Skeletal muscle tissue (tissue), 3 donors: ENCODE measurements at regions not wholly inside any gene's neighbourhood (a gene's known extent, or its start where the extent isn't known, plus 50 kb on each side); places are given as distances from the start of the nearest gene placed in this dataset.
"Not testable (repeated sequence)": the region's sequence is repeated elsewhere in the genome, so short reads cannot be mapped to it uniquely, and the experiment has no call there.

ENCODE experiments used
- H3K27ac ChIP-seq: one replicate; pipeline ENCODE4 v1.7.0; 2013; ENCODE audit warnings: mild to moderate bottlenecking, low read depth, low read length, inconsistent platforms
- H3K27me3 ChIP-seq, 3 donors: one replicate each; pipeline ENCODE4 v1.7.0; 2013; ENCODE audit warnings: low read length in 3 of 3; ENCODE audit not compliant: control insufficient read depth in 3 of 3, insufficient read depth in 3 of 3
- H3K36me3 ChIP-seq, 3 donors: one replicate each; pipeline ENCODE4 v1.7.0; 2013; ENCODE audit warnings: low read length in 3 of 3; ENCODE audit not compliant: control insufficient read depth in 3 of 3, insufficient read depth in 3 of 3
- H3K4me1 ChIP-seq, 3 donors: one replicate each; pipeline ENCODE4 v1.7.0; 2013; ENCODE audit warnings: low read length in 3 of 3, mild to moderate bottlenecking in 3 of 3; ENCODE audit not compliant: control insufficient read depth in 3 of 3, insufficient read depth in 3 of 3
- H3K4me3 ChIP-seq, 3 donors: one replicate each; pipeline ENCODE4 v1.7.0; 2013; ENCODE audit warnings: low read length in 3 of 3
- H3K9ac ChIP-seq, 3 donors: one replicate each; pipeline ENCODE4 v1.7.0; 2013; ENCODE audit warnings: low read length in 3 of 3, mild to moderate bottlenecking in 3 of 3, moderate library complexity in 2 of 3, low read depth in 1 of 3
- H3K9me3 ChIP-seq, 3 donors: one replicate each; pipeline ENCODE4 v1.7.0; 2013; ENCODE audit warnings: low read length in 3 of 3; ENCODE audit not compliant: control insufficient read depth in 3 of 3
- donor health status: Osteomylitis.

DNA sequence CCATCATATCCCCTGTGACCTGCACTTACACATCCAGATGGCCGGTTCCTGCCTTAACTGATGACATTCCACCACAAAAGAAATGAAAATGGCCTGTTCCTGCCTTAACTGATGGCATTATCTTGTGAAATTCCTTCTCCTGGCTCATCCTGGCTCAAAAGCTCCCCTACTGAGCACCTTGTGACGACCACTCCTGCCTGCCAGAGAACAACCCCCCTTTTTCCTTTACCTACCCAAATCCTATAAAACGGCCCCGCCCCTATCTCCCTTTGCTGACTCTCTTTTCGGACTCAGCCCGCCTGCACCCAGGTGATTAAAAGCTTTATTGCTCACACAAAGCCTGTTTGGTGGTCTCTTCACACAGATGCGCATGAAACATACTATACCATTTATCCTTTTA, 279.7 kb upstream of the CHRM3 start:
- H3K36me3 ChIP-seq, H3K4me3 ChIP-seq, H3K27ac ChIP-seq, H3K27me3 ChIP-seq, H3K4me1 ChIP-seq, H3K9ac ChIP-seq, H3K9me3 ChIP-seq: not testable (repeated sequence)

DNA sequence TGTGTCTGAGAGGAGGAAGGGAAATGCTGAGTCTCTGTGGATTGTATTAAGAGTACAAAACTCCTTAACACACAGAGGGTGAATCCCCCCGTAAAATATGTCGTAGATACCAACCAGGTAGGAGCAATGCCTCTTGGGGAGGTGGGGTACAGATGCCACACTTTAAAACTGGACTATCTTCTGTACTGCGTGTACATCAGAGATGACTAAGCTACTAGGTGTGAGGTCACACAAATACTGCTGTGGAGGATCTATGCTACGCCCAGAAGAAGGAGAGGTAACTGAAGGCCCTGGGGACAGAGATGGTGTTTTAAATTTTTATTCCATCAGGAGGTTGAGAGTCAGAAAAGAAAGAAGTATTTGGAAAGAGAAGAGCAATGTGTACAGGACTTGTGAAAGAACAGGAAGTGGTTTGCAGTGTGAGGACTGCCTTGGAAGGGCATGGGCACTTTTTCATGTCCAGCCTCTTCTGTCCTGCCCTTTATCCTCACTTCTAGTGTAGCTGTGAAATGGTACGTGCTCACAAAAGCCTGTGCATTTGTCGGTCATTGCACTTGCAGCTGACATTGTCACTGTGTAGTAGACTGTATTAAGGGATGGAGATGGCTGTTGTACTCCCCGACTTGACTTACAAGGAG, 287.8 kb upstream of the CHRM3 start:
- H3K4me3 ChIP-seq, result no peak overlapping the region
- H3K36me3 ChIP-seq, result no peaks in the 10 kb centered on the region
- H3K4me1 ChIP-seq, result no peaks in the 10 kb centered on the region

DNA sequence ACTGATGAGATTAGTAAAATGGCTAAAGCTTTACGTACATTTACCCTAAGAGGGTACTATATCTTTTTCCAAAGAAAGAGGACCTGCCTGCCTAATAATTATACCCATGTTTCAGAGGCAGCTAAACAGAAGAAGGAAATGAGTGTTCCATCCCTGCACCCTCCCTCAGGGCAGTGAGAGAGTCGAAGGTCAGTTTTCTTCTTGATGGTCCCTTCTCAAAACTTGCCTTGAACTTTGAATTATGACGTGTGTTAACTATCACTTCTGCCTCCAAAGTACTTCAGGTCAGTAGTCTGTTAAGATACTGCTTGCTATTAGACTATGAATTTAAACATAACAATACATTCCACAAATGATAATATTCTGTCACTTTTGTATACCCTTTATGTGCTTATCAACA, 294.8 kb upstream of the CHRM3 start:
- no peak overlapping the region for H3K27ac ChIP-seq
- no peaks in the 10 kb centered on the region for H3K4me1 ChIP-seq
- H3K36me3 ChIP-seq, result no peaks in the 10 kb centered on the region
- H3K9me3 ChIP-seq, result no peaks in the 10 kb centered on the region
- H3K9ac ChIP-seq, result no peak overlapping the region
- no peaks in the 10 kb centered on the region for H3K27me3 ChIP-seq
- no peak overlapping the region for H3K4me3 ChIP-seq

More for the DNA sequence above, 287.8 kb upstream of the CHRM3 start:
- Histone ChIP-seq H3K27ac (no peak overlapping the region), H3K27me3 (no peaks in the 10 kb centered on the region), H3K9me3 (no peaks in the 10 kb centered on the region), H3K9ac (no peak overlapping the region)

DNA sequence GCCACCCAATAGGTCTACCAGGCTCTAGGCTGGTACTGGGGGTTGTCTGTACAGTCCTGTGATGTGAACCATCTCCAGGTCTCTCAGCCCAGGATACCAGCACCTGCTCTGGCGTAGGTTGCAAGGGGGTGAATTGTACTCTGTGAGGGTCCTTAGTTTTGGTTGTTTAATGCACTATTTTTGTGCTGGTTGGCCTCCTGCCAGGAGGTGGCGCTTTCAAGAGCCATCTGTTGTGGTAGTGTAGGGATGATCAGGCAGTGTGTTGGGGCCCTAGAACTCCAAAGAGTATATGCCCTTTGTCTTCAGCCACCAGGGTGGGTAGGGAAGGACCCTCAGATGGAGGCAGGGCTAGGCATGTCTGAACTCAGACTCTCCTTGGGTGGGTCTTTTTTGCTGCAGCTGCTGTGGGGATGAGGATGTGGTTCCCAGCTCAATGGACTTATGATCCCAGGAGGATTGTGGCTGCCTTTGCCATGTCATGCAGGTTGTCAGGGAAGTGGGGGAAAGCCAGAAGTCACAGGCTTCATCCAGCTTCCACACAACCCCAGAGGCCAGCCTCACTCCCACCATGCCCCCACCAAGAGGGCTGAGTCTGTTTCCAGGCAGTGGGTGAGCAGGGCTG, 301.8 kb upstream of the CHRM3 start:
- no peak overlapping the region for H3K4me3 ChIP-seq

DNA sequence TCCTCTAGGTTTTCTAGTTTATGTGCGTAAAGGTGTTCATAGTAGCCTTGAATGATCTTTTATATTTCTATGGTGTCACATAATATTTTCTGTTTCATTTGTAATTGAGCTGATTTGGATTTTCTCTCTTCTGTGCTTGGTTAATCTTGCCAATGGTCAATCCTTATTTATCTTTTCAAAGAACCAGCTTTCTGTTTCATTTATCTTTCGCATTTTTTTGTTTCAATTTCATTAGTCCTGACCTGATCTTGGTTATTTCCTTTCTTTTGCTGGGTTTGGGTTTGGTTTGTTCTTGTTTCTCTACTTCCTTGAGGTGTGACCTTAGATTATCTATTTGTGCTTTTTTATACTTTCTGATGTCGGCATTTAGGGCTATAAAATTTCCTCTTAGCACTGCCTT, 304.4 kb upstream of the CHRM3 start:
- not testable (repeated sequence) for H3K27me3 ChIP-seq, H3K4me3 ChIP-seq, H3K4me1 ChIP-seq, H3K27ac ChIP-seq, H3K9ac ChIP-seq, H3K36me3 ChIP-seq, H3K9me3 ChIP-seq

More for the DNA sequence above, 301.8 kb upstream of the CHRM3 start:
- H3K27me3 ChIP-seq, result no peaks in the 10 kb centered on the region
- no peak overlapping the region for H3K27ac ChIP-seq
- no peaks in the 10 kb centered on the region for H3K9me3 ChIP-seq
- H3K36me3 ChIP-seq, result no peaks in the 10 kb centered on the region
- no peak overlapping the region for H3K9ac ChIP-seq
- H3K4me1 ChIP-seq, result no peaks in the 10 kb centered on the region

DNA sequence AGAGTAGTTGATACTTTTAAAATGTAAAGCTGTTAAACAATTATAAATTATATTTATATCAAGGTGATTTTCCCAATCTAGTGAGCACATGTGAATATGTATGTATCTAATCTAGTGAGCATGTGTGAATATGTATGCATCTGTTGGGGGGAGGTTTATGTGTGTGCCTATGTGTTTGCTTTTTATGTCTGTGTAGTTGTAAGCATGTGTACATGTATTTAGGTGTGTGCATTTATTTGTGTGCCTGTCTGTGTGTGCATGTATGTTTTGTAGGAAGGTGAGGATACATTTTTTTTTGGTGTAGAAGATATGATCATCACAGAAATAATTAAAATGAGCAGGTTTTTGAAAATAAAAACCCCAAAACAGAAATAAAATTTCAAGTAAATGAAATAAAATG, 318.9 kb upstream of the CHRM3 start:
- Histone ChIP-seq H3K9me3 (peaks cover 0 to 4% (median 0%) of the 10 kb centered on the region in 3 donors), H3K27me3 (no peaks in the 10 kb centered on the region), H3K9ac (no peak overlapping the region), H3K27ac (no peak overlapping the region), H3K4me1 (no peaks in the 10 kb centered on the region), H3K36me3 (no peaks in the 10 kb centered on the region), H3K4me3 (no peak overlapping the region)

DNA sequence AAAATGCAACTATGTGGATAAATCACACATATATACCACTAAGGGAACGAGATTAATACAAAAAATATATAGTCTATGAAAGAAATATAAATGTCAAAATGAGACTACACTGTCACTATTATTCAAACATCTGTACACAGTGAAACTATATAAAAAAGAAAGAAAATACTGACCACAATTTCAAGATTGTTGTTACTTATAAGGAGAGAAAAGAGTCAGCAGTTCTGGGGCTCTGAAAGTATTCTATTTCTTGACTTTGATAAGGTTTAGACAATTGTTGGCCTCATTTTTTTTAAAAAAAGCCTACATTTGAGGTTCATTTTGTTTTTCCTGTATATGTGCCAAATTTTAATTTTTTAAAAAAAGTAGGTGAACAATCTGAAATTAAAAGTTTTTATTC, 319.3 kb upstream of the CHRM3 start:
- Histone ChIP-seq H3K9ac (no peak overlapping the region), H3K4me3 (no peak overlapping the region), H3K9me3 (peaks cover 0 to under 1% (median 0%) of the 10 kb centered on the region in 3 donors), H3K27me3 (no peaks in the 10 kb centered on the region), H3K27ac (no peak overlapping the region), H3K36me3 (no peaks in the 10 kb centered on the region), H3K4me1 (no peaks in the 10 kb centered on the region)

DNA sequence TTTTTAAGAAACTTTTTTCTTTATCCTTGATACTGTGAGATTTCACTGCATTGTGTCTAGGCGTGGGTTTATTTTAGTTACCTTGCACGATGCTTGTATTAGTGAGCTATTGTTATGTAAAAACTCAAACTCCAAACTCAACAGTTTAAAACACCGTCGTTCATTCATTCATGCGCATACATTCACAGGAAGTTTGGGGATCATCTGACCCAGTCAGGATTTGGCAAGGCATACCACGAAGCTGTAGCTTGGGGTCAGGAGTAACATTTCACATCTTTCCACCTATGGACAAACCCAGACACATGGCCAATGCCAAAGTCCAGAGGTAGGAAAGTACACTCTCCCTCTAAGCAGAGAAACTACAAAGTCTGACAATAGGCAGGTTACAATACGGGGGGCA, 324.6 kb upstream of the CHRM3 start:
- Histone ChIP-seq H3K9me3 (peaks cover 0 to 4% (median 0%) of the 10 kb centered on the region in 3 donors), H3K27me3 (no peaks in the 10 kb centered on the region), H3K27ac (no peak overlapping the region)

DNA sequence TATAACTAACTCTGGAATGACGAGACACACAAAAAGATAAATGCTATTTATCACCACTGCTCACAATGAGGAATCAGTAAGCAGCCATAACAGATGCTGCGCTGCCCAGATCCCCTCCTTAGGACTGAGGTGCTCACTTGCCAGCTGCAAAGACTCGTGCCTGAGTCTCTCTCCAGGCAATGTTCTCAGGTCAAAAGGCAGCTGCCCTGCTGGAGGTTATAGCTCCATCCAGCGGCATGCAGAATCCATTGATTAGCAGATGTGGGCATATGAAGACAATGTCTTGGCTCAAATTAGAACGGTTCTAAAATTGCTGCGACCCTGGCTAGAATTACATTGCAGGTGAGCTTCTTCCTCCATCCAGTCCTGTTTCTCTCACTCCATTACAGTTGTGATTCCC, 328.2 kb upstream of the CHRM3 start:
- Histone ChIP-seq H3K4me1 (no peaks in the 10 kb centered on the region), H3K27me3 (no peaks in the 10 kb centered on the region), H3K9me3 (peaks cover 0 to 4% (median 0%) of the 10 kb centered on the region in 3 donors), H3K36me3 (no peaks in the 10 kb centered on the region), H3K27ac (no peak overlapping the region), H3K9ac (no peak overlapping the region), H3K4me3 (no peak overlapping the region)

More for the DNA sequence above, 324.6 kb upstream of the CHRM3 start:
- Histone ChIP-seq H3K36me3 (no peaks in the 10 kb centered on the region), H3K4me1 (no peaks in the 10 kb centered on the region), H3K4me3 (no peak overlapping the region), H3K9ac (no peak overlapping the region)

DNA sequence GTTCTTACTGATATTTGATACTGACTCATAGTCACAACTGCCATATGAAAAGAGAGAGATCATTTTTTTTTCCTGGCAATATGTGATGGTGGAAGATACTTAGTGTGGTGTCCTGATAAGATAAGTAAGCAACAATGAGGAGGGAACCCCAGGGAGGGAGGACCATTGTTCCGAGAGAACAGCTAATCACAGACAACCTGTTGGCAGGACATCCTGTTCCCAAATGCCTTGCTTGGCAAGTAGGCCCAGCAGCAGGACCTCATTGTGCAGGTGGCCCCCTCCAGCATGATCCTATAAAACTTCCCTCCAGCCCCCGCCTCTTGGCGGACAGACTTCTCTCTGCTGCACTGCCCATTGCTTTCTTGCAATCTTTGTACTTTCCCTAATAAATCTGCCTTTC, 329.4 kb upstream of the CHRM3 start:
- Histone ChIP-seq H3K27me3 (no peaks in the 10 kb centered on the region), H3K9me3 (peaks cover 0 to 4% (median 0%) of the 10 kb centered on the region in 3 donors), H3K4me1 (no peaks in the 10 kb centered on the region), H3K9ac (no peak overlapping the region), H3K4me3 (no peak overlapping the region), H3K27ac (no peak overlapping the region), H3K36me3 (no peaks in the 10 kb centered on the region)
